Right hindlimb (tissue), 1 donor: ENCODE measurements at regions not wholly inside any gene's neighbourhood (a gene's known extent, or its start where the extent isn't known, plus 50 kb on each side); places are given as distances from the start of the nearest gene placed in this dataset.

ENCODE experiments used
- DNase-seq: peaks from one replicate; pipeline ENCODE4 v3.0.0-alpha.2; 2018

DNA sequence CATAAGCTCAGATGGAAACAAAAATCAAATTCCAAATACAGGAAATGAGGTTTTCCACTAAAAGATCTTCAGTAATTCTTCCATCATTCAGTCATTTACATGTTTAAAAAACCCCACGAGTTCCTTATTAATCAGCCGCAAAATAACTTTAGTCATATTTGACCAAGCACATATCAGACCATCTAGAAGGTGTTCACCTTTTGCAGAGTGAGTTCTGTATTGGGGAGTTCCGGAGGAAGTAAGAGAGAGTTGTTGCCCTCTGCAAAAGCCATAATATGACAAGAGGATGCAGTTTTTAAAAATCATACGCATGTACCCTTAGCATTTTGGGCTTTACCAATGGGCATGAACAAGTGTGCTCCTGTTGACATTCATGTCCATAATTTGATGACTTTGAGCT lies 61.6 kb downstream of the CCR1 start:
- no peak for DNase-seq

DNA sequence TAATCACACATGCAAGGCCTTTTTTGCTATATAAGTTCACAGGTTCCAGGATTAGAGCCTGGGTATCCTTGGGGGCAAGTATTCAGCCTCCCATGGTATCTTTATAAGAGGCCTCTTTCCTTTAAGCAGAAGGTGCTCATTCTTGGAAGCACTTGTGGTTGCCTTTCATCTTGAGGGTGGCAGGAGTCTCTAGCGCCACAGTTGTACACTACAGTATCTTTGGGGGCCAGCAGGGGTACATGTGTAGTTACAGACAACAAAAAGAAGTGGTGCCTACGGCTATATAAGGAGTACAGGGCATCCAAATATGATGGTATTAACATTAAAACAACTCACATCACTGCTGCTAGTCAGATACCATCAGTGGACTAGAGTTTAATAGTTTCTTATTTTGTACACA lies 62.1 kb downstream of the CCR1 start:
- DNase-seq = no peak

DNA sequence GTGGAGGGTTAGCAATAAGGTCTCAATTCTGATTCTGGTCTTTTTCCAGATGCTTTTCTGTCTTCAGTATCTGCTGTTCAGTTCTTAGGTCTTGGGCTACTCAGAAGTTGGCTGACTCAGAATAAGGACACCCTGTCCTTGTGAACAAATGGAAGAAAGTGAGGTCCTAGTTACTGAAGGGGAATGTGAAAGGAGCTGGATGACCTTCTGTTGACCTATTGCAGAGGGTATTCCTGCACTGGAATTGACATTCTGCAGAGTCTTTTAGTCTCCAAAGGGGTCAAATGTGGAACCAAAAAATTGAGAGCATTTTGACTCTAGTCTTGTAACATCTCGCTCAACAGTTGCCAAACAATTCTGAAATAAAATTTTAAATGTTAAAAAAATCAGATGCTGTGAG lies 63.0 kb downstream of the CCR1 start:
- DNase-seq = no peak

DNA sequence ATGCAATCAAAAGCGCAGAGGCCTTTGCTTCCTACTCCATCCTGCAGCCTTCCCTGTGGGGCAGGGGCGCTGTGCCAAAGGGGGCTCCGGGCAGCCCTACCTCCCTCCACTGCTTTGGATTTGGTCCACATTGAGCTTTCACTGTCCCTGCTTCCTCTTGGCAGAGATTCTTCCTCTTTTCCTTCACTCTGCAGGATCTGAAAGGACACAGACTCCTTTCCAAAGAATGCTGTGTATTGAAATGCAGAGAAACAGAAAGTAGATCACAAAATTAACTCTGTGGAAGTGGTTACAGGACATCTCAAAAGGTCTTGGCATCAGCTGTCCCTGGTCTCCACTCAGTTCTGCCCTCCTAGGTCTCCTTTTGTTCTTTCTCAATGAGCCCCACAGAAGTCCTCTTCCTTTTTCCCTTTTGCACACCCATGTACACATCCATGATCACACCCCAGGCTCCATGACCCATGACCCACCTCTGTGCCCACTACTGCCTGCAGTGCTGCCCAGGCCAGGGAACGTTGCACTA lies 64.1 kb downstream of the CCR1 start:
- no peak for DNase-seq

DNA sequence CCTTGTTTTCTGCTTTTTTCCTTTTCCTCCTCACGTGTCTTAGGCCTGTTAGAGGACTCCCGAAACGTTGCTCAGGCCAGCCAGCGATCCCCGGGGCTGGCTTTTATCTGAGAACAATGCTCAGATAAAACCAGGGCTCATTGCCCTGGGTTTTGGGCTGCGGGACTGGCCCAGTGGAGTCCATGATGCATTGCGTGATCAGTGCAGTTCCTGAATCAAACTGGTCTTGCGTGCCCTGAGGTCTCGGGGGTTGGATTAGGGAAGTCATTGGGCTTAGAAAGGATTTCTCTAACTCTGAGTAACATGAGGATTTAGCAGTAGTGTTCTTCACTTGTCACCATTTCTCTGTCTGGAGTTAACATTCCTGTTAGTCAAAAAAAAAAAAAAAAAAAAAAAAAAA lies 66.3 kb downstream of the CCR1 start:
- no peak for DNase-seq

DNA sequence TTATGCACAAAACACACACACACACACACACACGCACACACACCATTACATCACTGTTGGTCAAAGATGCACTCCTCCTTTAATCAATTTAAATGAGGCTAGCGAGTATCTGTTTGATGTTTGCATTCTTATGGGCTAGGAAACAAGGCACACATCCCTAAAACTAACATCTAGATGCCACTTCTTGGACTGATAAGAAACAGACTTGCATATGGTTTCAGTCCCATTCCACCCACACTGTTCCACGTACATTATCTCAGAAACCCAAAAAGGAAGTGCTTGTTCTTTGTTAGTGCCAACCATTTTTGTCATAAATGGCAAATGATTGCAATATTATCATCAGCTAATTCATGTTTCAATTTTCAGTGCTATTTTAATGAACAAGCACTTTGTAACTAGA lies 69.5 kb downstream of the CCR1 start:
- DNase-seq = no peak

DNA sequence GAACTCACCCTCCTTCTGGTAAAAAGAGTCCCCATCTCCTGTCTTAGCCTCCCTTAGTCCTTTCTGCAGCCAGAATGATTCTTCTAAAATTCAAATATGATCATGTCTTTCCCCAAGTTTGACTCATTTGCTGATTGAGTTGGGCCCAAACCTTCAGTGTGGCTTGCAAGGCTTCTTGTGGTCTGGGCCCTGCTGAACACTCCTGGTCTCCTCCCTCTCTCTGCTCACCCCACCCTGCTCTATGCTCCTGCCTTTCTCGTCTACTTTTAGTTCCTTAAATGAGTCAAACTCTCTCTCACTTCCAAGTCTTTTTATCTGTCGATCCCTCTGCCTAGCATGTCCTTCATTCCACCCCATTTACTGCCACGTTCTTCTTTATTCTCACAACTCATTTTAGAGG lies 72.6 kb downstream of the CCR1 start:
- DNase-seq = no peak

DNA sequence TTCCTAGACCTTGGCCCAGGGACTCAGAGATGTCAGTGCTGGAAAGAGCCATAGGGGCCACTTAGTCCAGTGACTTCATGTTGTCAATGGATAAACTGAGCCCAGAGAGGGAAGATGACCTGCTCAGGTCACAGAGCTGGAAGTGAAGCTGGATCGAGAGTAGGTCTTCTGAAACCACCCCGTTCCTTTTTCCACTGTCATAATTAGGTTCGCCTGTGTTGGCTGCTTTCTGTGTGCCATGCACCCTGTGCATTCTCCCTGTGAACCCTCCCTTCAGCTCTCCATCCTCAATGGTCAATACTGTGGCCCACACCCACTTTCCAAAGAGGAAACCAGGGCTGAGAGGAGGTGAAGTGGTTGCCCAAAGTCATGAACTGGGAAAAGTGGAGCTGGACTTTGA lies 74.8 kb downstream of the CCR1 start:
- no peak for DNase-seq

DNA sequence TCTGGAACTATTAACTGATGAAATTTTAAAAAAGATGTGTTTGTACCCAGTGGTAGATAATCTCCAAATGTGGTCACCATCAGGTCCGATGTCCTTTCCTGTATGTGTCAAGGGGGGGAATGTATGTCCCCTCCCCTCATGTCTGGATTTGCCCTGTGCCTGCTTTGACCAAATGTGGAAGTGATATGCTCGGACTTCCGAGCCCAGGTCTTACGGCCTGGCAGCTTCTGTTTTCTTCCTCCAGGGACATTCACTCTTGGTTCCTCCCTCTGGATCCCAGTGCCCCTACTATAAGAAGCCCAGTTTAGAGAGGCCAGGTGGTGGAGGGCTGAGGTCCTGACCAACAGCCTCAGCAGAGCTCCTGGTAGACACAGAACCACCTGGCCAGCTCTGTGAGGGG lies 75.5 kb downstream of the CCR1 start:
- DNase-seq = no peak

DNA sequence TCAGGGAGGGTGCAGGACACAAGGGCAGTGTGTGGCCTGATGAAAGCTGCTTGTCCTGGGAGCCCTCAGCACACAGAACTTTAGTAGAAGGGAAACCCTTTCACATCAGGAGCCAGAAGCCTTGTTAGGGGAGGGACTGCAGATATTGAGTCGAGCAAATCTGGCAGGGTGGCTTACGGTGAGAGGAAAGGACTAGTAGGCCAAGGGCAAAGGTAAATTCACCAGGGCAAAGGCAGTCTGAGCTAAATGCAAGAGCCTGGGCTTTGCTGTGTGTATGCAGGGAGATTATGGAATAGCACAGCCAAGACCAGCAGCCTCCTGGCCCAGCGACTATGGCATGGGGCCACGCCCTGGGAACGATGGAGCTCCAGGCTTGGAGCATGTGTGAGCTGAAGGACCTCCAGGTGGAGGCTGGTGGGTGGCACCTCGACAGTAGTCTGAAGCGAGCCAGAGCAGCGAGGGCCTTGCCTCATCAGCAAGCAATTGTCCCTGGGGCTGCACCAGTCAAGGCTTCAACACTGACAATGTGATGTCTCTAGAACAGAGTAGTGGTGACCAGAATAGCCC lies 76.1 kb downstream of the CCR1 start:
- DNase-seq = no peak

DNA sequence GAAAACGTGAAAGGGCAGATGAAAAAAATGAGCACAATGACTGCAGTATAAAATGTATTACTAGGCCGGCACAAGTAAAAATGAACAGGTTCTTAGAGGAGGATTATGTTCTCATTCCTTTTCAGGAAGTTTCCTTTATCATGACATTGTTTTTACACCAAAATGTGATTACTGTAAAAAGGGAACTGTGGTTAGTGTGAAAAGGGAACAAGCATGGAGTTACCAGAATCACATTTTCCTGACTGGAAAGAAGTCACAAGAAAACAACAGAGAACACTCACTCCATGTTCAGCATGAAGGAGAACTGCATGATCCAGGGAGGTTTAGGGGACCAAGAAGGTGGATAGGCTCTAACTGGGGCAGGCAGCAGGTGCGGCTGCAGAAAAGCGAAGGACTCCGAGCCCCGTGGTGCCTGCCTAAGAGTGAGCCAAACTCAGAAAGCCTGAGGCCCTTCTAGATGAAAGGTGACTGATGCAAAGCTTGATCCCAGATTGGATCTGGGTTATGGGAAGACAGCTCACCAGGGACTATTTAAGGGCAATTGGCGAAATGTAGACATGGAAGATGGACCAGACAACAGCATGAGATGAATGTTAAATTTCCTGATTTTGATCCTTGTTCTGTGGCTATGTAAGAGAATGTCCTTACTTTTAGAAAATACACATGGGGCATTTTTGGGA lies 77.3 kb downstream of the CCR1 start:
- DNase-seq = no peak

DNA sequence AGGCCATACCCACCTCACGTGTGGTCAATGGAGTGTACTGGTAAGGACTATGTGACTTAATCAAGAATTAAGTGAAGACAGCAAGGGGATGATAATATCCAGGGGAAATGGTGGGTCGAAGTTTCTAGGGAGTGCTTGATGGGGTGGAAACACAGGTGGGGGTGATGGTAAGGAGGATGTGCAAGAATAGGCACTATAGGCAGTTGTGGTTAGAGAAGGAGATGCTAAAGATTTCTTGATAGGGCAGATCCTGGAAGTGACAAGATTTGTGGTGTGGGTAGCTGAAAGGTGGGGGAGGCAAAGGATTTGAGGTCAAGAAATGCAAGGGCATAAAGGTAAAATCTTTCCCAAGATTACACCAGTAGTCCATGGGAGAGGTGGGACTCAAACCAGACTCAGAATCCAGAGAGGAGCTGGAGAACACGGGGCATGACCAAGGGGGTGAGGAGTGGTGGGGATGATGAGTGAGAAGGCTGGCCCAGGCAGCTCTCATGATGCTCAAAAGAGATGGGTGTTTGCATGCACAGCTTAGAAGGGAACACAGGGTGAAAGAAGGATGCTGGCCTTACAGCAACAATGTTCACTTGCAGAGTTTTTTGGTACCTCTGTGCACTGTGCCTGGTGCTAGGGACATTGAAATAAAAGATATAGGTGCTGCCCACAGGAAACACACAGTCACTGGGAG lies 78.4 kb downstream of the CCR1 start:
- no peak for DNase-seq

DNA sequence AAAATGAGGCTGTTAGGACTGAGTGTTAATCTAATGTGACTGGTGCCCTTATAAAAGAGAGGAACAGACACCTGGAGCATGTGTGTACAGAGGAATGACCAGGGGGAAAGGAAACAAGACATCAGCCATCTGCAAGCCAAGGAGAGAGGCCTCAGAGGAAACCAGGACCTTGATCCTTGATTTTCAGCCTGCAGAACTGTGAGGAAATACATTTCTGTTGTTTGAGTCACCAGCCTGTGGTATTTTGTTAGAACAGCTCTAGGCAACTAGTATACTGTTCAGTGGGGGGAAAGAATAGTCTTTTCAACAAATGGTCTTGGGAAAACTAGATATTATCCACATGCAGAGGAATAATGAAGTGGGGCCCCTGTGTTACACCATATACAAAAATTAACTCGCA lies 80.6 kb downstream of the CCR1 start:
- DNase-seq = no peak

DNA sequence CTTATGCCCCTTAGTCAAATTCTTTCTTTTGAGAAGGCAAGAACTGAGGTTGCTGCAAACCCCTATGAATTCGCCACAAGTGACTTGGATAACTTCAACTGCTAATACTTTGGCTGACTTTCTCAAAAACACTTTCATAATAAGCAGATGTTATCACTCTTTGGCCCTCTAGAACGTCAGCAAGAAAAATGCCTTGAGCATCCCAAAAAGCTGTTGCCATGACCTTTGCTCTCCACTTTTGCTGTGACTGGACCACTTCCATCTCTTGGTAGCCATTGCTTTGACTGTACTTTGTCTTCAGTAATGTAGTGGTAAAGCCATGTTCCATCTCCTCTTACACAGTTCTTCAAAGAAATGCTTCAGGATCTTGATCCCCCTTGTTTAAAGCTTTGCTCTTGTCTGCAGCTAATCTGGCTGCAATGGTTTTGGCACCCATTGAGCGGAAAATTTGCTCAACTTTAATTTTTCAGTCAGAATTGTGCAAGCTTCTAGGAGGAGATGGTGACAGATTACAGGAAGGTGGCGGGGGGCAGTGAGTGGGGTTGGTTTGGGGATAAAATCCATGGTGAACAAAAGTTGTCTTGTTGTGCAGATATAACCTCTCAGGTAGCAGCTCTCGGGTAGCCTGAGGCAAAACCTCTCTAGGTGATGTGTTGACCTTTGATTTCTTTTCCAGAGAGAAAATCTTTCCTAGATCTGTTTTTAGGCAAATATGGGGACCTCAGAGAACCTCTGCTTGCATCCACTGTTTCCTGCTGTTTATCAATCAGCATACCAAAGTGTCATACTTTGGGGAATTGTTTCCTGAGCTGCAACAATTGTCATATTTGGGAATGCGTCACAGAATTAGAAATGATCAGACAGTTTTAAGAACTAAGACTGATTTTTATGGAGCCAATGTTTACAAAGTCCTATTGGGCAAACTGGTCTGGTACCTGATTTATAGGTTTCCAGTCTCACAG lies 83.6 kb downstream of the CCR1 start:
- DNase-seq = no peak

DNA sequence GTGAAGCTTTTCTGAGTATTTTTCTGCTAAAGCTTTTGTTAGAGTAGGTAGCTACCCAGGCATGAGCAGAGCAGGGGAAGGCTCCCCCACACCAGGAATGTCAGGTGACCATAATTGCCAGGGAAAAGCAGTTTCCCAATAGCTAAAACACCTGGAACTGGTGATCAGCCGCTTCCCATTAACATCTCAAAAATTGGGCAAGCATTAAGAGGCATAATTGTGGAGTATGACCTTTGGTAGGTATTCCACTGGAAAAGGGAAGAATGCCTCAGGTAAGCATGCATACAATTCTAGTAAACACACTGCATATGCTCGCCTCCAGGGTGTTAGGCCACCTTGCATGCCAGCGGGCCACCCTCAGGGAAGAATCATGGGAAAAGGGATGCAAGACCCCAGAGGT lies 84.5 kb downstream of the CCR1 start:
- no peak for DNase-seq

DNA sequence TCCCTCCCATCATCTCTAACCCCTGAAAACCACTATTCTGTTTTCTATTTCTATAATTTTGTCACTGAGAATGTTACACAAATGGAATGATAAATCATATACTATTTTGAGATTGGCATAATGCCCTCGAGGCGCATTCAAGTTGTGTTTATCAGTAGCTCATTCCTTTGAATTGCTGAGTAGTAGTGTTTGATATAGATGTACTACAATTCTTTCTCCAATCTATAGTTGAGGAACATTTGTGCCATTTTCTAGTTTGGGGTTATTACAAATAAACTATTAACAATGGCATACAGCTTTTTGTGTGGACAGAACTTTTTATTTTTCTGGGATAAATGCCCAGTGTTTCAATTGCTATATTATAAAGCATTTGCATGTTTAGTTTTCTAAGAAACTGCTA lies 86.0 kb downstream of the CCR1 start:
- DNase-seq = no peak

DNA sequence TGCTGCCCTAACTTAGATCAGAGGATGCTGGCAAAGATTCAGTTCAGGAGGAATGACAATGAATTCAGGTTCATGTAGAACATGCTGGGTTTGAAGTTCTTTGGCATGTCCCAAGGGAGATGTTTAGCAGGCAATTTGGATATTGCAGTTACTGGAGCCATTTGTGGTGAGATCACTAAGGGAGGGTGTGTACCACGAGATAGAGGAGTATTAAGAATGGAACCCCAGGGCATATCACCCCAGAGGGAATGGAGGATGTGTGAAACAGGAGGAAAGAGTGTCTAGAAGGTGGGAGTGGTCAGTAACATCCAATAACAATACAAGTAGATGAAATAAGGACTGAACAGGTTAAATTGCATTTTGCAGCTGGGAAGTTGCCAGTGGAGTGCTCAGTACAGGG lies 87.1 kb downstream of the CCR1 start:
- no peak for DNase-seq

DNA sequence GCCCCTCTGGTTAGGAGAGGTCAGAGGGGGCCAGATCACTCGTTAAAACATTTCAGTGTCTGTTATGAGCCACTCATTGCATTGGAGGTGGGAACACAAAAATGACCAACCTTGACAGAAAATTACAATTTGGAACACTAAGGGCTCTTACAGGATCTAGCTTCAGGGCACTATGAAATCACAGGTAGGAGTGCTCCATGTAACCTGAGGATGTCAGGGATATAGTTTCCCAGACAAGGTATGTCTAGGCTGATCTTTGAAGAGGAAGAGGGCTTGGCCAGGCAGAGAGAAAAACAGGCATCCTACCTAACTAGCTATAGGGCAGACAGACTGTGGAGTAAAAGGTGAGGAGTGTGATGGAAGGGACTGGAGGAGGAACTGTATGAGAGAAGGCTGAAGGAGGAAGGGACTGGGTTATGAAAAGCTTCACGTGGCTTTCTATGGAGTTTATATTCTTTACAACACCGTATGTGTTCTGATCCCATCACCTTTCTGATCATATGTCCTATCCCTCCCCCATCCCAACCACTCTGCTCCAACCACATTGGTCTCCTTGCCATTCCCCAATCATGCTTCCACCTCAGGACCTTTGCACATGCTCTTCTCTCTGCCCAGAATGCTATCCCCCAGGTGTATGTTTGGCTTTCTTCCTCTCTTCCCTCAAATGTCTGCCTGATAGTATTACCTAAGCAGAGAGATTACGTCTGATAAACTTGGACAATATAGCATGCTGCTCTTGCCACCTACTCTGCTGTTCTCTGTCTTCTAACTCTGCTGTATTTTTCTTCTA lies 88.2 kb downstream of the CCR1 start:
- DNase-seq = no peak

DNA sequence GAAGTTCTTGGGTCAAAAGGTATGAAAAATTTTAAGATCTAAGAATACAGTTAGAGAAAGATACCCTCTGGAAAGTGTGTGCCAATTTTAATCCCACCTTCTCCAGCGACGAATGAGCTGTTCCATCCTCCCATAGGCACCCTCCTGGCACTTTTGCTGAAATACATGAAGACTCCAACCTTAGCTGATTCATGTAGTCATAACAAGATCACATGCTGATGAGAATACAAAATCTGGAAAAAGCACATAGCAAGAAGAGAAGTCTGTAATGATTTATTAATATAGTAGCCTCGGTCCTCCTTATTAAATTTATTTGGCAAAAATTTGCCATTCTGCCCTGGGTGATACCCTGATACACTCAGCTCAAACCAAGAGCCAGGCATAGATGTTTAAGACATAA lies 88.9 kb downstream of the CCR1 start:
- no peak for DNase-seq

DNA sequence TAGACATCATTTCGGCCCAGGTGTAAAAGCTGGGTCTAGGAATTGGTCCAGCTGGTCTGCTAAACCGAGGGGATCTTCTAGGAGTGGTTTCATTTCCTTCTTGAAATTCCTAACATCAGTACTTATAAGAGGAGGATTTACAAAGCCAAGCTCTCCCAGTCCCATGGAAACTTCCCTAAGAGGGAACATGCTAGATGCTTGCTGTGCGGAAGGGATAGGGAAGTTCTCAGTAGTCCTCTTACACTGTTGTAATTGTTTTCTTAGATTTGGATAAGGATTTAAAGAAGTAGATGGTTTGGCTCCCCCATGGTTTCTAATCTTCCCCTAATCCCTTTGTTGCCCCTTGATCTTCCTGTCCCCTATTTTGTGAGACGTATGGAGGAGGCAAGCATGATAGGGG lies 89.7 kb upstream of the XCR1 start:
- DNase-seq = no peak

DNA sequence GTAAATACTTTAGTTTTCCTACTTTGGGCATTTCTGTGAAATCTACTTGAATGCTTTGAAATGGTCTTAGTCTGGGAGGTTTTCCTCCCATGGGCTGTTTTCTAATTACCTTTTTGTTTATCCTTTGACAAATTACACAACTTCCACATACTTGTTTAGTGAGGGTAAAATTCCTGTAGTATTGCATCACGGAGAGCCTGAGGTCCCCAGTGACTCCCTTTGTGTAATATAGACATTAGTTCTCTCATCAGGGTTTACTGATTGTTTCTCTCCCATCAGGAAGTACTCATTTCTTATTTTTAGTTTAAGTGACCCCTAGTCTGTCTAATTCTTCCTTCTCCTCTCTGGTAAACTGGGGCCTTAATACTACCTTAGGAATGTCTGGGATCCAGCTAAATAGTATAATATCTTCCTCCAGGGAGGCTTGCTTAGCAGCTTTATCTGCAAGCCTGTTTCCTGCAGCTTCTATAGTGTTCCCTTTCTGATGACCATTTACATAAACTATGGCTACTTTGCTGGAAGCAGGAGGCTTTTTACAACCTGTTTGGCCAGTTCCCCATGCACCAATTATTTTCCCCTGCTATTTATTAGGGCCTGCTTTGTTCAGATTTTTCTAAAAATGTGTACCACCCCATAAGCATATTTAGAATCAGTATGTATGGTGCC lies 87.2 kb upstream of the XCR1 start:
- no peak for DNase-seq

DNA sequence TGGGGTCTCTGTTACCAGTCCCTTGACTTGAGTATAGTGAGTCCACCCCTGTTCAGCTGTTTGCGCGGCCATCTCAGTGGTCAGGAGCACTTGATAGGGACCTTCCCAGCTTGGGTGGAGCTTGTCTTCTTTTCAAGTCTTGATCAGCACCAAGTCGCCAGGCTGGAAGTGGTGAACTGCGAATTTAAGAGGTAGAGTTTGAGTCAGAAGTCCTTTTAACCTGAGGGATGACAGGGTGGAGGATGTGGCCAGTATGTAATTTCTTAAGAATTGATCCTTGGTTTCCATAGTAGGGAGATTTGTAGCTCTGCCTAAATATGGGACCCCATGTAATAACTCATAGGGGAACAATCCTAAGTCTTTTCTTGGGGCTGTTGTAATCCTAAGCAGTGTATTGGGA lies 86.3 kb upstream of the XCR1 start:
- DNase-seq = no peak
